DOHH2 (cell line): ENCODE measurements at regions not wholly inside any gene's neighbourhood (a gene's known extent, or its start where the extent isn't known, plus 50 kb on each side); places are given as distances from the start of the nearest gene placed in this dataset.

Experiments used
- EZH2phosphoT487 ChIP-seq: fragments of 200-600 bp; sonication (generic); IDR thresholded peaks from 2 replicates; pipeline ENCODE4 v1.6.1; 2017; ENCODE audit warnings: borderline replicate concordance, mild to moderate bottlenecking, antibody characterized with exemption, low read length, moderate library complexity, mixed read lengths
- TF ChIP-seq, protein P1 (sequence below): fragments of 200-600 bp; sonication (generic); IDR thresholded peaks from one replicate; pipeline ENCODE4 v1.5.1; 2014; ENCODE audit warnings: antibody characterized with exemption, mild to moderate bottlenecking, low read depth, low read length; ENCODE audit not compliant: poor library complexity, severe bottlenecking

DNA sequence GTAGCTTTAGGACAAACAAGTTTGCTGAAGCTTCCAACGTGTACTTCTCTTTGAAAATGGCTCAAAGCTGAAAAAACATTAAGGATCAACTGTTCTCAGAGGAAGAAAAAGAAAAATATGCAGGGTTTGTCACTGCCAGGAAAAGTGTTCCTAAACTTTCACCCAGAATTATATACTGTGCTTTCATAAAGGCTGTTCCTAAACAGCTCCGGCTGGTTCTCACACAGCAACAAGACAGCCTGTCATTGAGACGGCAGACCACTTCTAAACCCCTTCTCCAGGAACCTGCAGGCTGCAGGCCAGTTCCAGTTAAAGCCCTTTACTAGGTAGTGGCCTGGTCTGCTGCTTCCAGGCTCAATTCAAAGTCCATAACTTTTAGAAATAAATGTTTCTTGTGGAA lies 97.4 kb upstream of the SOX4 start:
- TF ChIP-seq, protein P1, sequence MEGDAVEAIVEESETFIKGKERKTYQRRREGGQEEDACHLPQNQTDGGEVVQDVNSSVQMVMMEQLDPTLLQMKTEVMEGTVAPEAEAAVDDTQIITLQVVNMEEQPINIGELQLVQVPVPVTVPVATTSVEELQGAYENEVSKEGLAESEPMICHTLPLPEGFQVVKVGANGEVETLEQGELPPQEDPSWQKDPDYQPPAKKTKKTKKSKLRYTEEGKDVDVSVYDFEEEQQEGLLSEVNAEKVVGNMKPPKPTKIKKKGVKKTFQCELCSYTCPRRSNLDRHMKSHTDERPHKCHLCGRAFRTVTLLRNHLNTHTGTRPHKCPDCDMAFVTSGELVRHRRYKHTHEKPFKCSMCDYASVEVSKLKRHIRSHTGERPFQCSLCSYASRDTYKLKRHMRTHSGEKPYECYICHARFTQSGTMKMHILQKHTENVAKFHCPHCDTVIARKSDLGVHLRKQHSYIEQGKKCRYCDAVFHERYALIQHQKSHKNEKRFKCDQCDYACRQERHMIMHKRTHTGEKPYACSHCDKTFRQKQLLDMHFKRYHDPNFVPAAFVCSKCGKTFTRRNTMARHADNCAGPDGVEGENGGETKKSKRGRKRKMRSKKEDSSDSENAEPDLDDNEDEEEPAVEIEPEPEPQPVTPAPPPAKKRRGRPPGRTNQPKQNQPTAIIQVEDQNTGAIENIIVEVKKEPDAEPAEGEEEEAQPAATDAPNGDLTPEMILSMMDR = no peak
- TF ChIP-seq EZH2phosphoT487 = no peak
